Glutamatergic neuron (in vitro differentiated cells): ENCODE measurements at regions not wholly inside any gene's neighbourhood (a gene's known extent, or its start where the extent isn't known, plus 50 kb on each side); places are given as distances from the start of the nearest gene placed in this dataset.

Experiments
- DNase-seq: peaks from one replicate; pipeline ENCODE4 v3.0.0; 2022
- H3K27ac Mint-ChIP-seq: one replicate; pipeline ENCODE4 v1.8.0; 2020; ENCODE audit warnings: mild to moderate bottlenecking, mixed read lengths, inconsistent platforms; ENCODE audit not compliant: unreplicated experiment
- H3K27me3 Mint-ChIP-seq: one replicate; pipeline ENCODE4 v1.8.0; 2020; ENCODE audit warnings: mild to moderate bottlenecking, moderate library complexity, mixed read lengths, inconsistent platforms; ENCODE audit not compliant: unreplicated experiment
- H3K36me3 Mint-ChIP-seq: one replicate; pipeline ENCODE4 v1.8.0; 2020; ENCODE audit warnings: mild to moderate bottlenecking, mixed read lengths, inconsistent platforms; ENCODE audit not compliant: unreplicated experiment
- H3K4me1 Mint-ChIP-seq: one replicate; pipeline ENCODE4 v1.8.0; 2020; ENCODE audit warnings: mild to moderate bottlenecking, low read depth, mixed read lengths, inconsistent platforms; ENCODE audit not compliant: unreplicated experiment
- H3K4me3 Mint-ChIP-seq: one replicate; pipeline ENCODE4 v1.8.0; 2020; ENCODE audit warnings: mild to moderate bottlenecking, mixed read lengths, inconsistent platforms; ENCODE audit not compliant: unreplicated experiment
- H3K9me3 Mint-ChIP-seq: one replicate; pipeline ENCODE4 v1.8.0; 2020; ENCODE audit warnings: mild to moderate bottlenecking, moderate library complexity, mixed read lengths, inconsistent platforms; ENCODE audit not compliant: unreplicated experiment
- CTCF ChIP-seq: fragments of 200-600 bp; sonication (generic); IDR thresholded peaks from one replicate; pipeline ENCODE4 v1.5.0; 2021; ENCODE audit not compliant: partially characterized antibody, unreplicated experiment

- DNase-seq: no peak
- H3K36me3 Mint-ChIP-seq: no peaks in the 10 kb centered on the region
- H3K9me3 Mint-ChIP-seq: no peaks in the 10 kb centered on the region
- H3K27ac Mint-ChIP-seq: no peak overlapping the region
- H3K4me1 Mint-ChIP-seq: no peaks in the 10 kb centered on the region
- no peak for TF ChIP-seq CTCF
- no peaks in the 10 kb centered on the region for H3K27me3 Mint-ChIP-seq
- no peak overlapping the region for H3K4me3 Mint-ChIP-seq
These were observed 615.7 kb upstream of the LRRC4C start for GRCh38 chr11:42075180-42075579.

GRCh38 chr11:42077794-42078193 lies 618.3 kb upstream of the LRRC4C start:
- no peak for TF ChIP-seq CTCF
- Mint-ChIP-seq H3K4me3 (no peak overlapping the region), H3K36me3 (no peaks in the 10 kb centered on the region), H3K9me3 (no peaks in the 10 kb centered on the region), H3K27ac (no peak overlapping the region), H3K27me3 (no peaks in the 10 kb centered on the region), H3K4me1 (no peaks in the 10 kb centered on the region)
- DNase-seq: no peak

- no peak overlapping the region for H3K4me3 Mint-ChIP-seq
- H3K36me3 Mint-ChIP-seq: no peaks in the 10 kb centered on the region
- H3K4me1 Mint-ChIP-seq: no peaks in the 10 kb centered on the region
- H3K27ac Mint-ChIP-seq: no peak overlapping the region
- peaks cover 1% of the 10 kb centered on the region for H3K27me3 Mint-ChIP-seq
- no peak for TF ChIP-seq CTCF
- H3K9me3 Mint-ChIP-seq: no peaks in the 10 kb centered on the region
- DNase-seq: no peak
These were observed 626.3 kb upstream of the LRRC4C start for GRCh38 chr11:42085736-42086135.

GRCh38 chr11:42093541-42093940 lies 634.1 kb upstream of the LRRC4C start:
- Mint-ChIP-seq H3K27me3 (no peaks in the 10 kb centered on the region), H3K4me1 (no peaks in the 10 kb centered on the region), H3K4me3 (no peak overlapping the region), H3K9me3 (no peaks in the 10 kb centered on the region), H3K27ac (no peak overlapping the region), H3K36me3 (no peaks in the 10 kb centered on the region)
- TF ChIP-seq CTCF: no peak
- DNase-seq: no peak

DNA sequence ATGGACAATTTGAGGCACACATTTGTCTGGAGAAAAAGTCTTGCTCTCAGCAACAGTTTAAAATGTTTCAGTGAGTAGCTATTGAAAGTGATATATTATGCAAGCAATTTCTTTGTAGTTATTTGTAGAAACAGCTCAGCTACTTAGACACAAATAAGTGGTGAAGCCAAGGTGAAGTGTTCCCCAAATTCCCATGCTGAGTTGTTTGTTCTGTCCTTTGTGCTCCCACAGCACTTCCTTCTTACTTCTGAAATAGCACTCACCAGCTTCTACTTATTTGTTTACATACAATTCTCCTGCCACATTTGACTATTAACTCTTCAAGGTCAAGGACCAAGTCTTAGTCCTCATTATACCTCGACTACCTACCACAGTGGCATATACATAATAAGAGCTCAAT lies 638.6 kb upstream of the LRRC4C start:
- no peak for DNase-seq
- Mint-ChIP-seq H3K9me3 (no peaks in the 10 kb centered on the region), H3K4me3 (no peak overlapping the region), H3K4me1 (no peaks in the 10 kb centered on the region), H3K27ac (no peak overlapping the region), H3K36me3 (no peaks in the 10 kb centered on the region), H3K27me3 (no peaks in the 10 kb centered on the region)
- no peak for TF ChIP-seq CTCF
